ENCODE measurements at regions not wholly inside any gene's neighbourhood (a gene's known extent, or its start where the extent isn't known, plus 50 kb on each side); places are given as distances from the start of the nearest gene placed in this dataset.

DNA sequence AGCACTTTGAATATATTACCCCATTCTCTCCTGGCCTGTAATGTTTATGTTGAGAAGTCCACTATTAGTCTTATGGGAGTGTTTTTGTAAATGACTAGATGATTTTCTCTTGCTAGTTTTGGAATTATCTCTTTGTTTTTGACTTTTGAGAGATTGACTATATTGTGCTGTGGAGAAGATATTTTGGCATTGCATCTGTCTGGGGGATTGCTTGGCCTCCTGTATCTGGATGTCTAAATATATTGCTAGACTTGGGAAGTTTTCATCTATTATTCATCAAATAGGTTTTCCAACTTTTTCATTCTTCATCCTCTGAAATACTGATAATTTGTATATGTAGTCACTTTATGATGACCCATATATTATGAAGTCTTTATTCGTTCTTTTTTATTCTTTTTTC, 277.1 kb upstream of the PCDH15 start:
- CTCF ChIA-PET (ENCODE audit: partially characterized antibody) = no interaction called here
- TF ChIP-seq MAFK (IDR thresholded peaks at IDR 0.05; ENCODE audit: low read depth, low read length) (no peak), CBX8 (IDR thresholded peaks at IDR 0.05; ENCODE audit: borderline replicate concordance, low read depth, low read length) (no peak), CEBPB (IDR thresholded peaks at IDR 0.05; ENCODE audit: low read depth, low read length) (no peak), ZNF274 (IDR thresholded peaks at IDR 0.05; ENCODE audit: borderline replicate concordance, extremely low read depth, low read length) (no peak), CREB1 (IDR thresholded peaks at IDR 0.05) (no peak), KDM5A (IDR thresholded peaks at IDR 0.05; ENCODE audit: low read length) (no peak), YY1 (IDR thresholded peaks at IDR 0.05; ENCODE audit: low read depth, low read length) (no peak), RBBP5 (IDR thresholded peaks at IDR 0.05; ENCODE audit: borderline replicate concordance, low read depth, low read length) (no peak)
- TF ChIP-seq, protein P1, sequence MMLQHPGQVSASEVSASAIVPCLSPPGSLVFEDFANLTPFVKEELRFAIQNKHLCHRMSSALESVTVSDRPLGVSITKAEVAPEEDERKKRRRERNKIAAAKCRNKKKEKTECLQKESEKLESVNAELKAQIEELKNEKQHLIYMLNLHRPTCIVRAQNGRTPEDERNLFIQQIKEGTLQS (IDR thresholded peaks at IDR 0.05; ENCODE audit: insufficient read depth, low read depth, low read length) = no peak
- TF ChIP-seq, protein P2, sequence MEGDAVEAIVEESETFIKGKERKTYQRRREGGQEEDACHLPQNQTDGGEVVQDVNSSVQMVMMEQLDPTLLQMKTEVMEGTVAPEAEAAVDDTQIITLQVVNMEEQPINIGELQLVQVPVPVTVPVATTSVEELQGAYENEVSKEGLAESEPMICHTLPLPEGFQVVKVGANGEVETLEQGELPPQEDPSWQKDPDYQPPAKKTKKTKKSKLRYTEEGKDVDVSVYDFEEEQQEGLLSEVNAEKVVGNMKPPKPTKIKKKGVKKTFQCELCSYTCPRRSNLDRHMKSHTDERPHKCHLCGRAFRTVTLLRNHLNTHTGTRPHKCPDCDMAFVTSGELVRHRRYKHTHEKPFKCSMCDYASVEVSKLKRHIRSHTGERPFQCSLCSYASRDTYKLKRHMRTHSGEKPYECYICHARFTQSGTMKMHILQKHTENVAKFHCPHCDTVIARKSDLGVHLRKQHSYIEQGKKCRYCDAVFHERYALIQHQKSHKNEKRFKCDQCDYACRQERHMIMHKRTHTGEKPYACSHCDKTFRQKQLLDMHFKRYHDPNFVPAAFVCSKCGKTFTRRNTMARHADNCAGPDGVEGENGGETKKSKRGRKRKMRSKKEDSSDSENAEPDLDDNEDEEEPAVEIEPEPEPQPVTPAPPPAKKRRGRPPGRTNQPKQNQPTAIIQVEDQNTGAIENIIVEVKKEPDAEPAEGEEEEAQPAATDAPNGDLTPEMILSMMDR (IDR thresholded peaks at IDR 0.05; ENCODE audit: control extremely low read depth in 1 of 3, insufficient read depth in 1 of 3, low read depth in 1 of 3, low read length in 3 of 3) = no peak

More for the DNA sequence above, 277.1 kb upstream of the PCDH15 start:
- Histone ChIP-seq H3K4me3 (ENCODE audit: extremely low read depth in 1 of 4, insufficient read depth in 2 of 4, low read depth in 3 of 4, low read length in 4 of 4) (no peak overlapping the region), H4K20me1 (replicated peaks in 1 of 2; ENCODE audit: control insufficient read depth in 1 of 2, insufficient read depth in 2 of 2, low read length in 2 of 2) (no peaks in the 10 kb centered on the region), H3K79me2 (ENCODE audit: control insufficient read depth in 1 of 2, insufficient read depth in 2 of 2, low read length in 2 of 2) (no peaks in the 10 kb centered on the region), H3K56ac (replicated peaks; ENCODE audit: insufficient read length, low read depth, low read length) (no peak overlapping the region), H3K27me3 (replicated peaks in 1 of 4; ENCODE audit: control insufficient read depth in 3 of 4, extremely low read depth in 1 of 4, insufficient read depth in 3 of 4, low read length in 3 of 4) (no peaks in the 10 kb centered on the region), H3K4me1 (replicated peaks in 1 of 4; ENCODE audit: control insufficient read depth in 3 of 4, insufficient read depth in 4 of 4, low read length in 3 of 4) (no peaks in the 10 kb centered on the region), H4K91ac (replicated peaks; ENCODE audit: insufficient read length, low read length) (no peak overlapping the region), H3K23ac (ENCODE audit: insufficient read length) (no peak overlapping the region), H2BK5ac (ENCODE audit: low read depth, low read length) (no peak overlapping the region), H3K27ac (ENCODE audit: low read depth, low read length) (no peak overlapping the region), H2BK120ac (replicated peaks; ENCODE audit: low read depth, low read length) (no peak overlapping the region), H2BK15ac (ENCODE audit: low read length) (no peak overlapping the region), H3K36me3 (ENCODE audit: control insufficient read depth in 2 of 4, insufficient read depth in 4 of 4, low read length in 3 of 4) (no peaks in the 10 kb centered on the region), H3K79me1 (ENCODE audit: low read depth, low read length) (no peaks in the 10 kb centered on the region), H4K5ac (ENCODE audit: insufficient read length, low read depth, low read length) (no peak overlapping the region), H3K9ac (replicated peaks in 1 of 4; ENCODE audit: extremely low read depth in 1 of 4, low read depth in 3 of 4, low read length in 3 of 4) (no peak overlapping the region), H3K4ac (replicated peaks; ENCODE audit: insufficient read length, low read depth, low read length) (no peak overlapping the region), H2BK20ac (ENCODE audit: low read length) (no peak overlapping the region), H3K23me2 (ENCODE audit: low read depth, low read length) (no peaks in the 10 kb centered on the region), H2AFZ (ENCODE audit: low read length) (no peak overlapping the region), H4K8ac (ENCODE audit: extremely low read depth, insufficient read depth, low read length) (no peak overlapping the region), H2AK5ac (ENCODE audit: low read depth, low read length) (no peak overlapping the region), H3K9me3 (ENCODE audit: insufficient read depth in 2 of 2, low read depth in 1 of 2, low read length in 1 of 2) (no peaks in the 10 kb centered on the region), H3K4me2 (ENCODE audit: insufficient read depth in 1 of 2, low read depth in 2 of 2, low read length in 2 of 2) (no peak overlapping the region), H2BK12ac (ENCODE audit: low read depth, low read length) (no peak overlapping the region), H3K18ac (ENCODE audit: extremely low read depth, low read length) (no peak overlapping the region), H3K14ac (ENCODE audit: insufficient read length) (no peak overlapping the region)
- WGBS, 2 experiments (ENCODE audit: extremely low coverage in 1 of 2, insufficient coverage in 1 of 2, insufficient read length in 1 of 2, insufficient replicate concordance in 2 of 2, low coverage in 1 of 2, low lambda C conversion rate in 2 of 2, missing lambda C conversion rate in 1 of 2) = 78% methylated on average over 1 of the region's 1 CpG; no CpG with 5 or more reads in 1 of the 2 experiments
- POLR2A ChIA-PET (ENCODE audit: partially characterized antibody) = no interaction called here
- DNase-seq (ENCODE audit: low read depth in 1 of 2, low spot score in 2 of 2) (no peak), FAIRE-seq (no peak)

Measured in H1 (cell line).